GM21423 (cell line): ENCODE measurements at regions not wholly inside any gene's neighbourhood (a gene's known extent, or its start where the extent isn't known, plus 50 kb on each side); places are given as distances from the start of the nearest gene placed in this dataset.
"Not testable (repeated sequence)": the region's sequence is repeated elsewhere in the genome, so short reads cannot be mapped to it uniquely, and the experiment has no call there.

ENCODE experiments used
- ATAC-seq: cut with Tn5 transposase; IDR thresholded peaks from one replicate; pipeline ENCODE4 v1.9.1; 2021; ENCODE audit warnings: mild to moderate bottlenecking, moderate library complexity; ENCODE audit not compliant: unreplicated experiment

- no peak for ATAC-seq
Observed at GRCh38 chr3:110430146-110430545, 641.5 kb upstream of the NECTIN3 start.

- ATAC-seq = no peak
Observed at GRCh38 chr3:110436209-110436608, 635.4 kb upstream of the NECTIN3 start.

DNA sequence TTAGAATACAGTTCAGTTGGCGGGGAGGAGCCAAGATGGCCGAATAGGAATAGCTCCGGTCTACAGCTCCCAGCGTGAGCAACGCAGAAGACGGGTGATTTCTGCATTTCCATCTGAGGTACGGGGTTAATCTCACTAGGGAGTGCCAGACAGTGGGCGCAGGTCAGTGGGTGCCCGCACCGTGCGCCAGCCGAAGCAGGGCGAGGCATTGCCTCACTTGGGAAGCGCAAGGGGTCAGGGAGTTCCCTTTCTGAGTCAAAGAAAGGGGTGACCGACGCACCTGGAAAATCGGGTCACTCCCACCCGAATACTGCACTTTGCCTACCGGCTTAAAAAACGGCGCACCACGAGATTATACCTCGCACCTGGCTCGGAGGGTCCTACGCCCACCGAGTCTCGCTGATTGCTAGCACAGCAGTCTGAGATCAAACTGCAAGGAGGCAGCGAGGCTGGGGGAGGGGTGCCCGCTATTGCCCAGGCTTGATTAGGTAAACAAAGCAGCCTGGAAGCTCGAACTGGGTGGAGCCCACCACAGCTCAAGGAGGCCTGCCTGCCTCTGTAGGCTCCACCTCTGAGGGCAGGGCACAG lies 631.5 kb upstream of the NECTIN3 start:
- not testable (repeated sequence) for ATAC-seq

- ATAC-seq = no peak
Observed at GRCh38 chr3:110454066-110454465, 617.5 kb upstream of the NECTIN3 start.

DNA sequence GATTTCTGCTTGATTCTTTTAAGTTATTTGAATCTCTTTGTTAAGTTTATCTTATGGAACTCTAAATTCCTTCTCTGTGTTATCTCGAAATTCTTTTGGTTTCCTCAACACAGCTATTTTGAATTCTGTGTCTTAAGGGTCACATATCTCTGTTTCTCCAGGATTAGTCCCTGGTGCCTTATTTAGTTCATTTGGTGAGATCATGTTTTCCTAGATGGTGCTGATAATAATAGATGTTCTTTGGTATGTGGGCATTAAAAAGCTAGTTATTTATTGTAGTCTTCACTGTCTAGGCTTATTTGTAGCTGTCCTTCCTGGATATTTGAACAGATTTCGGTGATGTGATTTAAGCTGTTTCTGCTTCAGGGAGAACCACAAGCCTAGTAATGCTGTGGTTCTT lies 615.6 kb upstream of the NECTIN3 start:
- no peak for ATAC-seq

DNA sequence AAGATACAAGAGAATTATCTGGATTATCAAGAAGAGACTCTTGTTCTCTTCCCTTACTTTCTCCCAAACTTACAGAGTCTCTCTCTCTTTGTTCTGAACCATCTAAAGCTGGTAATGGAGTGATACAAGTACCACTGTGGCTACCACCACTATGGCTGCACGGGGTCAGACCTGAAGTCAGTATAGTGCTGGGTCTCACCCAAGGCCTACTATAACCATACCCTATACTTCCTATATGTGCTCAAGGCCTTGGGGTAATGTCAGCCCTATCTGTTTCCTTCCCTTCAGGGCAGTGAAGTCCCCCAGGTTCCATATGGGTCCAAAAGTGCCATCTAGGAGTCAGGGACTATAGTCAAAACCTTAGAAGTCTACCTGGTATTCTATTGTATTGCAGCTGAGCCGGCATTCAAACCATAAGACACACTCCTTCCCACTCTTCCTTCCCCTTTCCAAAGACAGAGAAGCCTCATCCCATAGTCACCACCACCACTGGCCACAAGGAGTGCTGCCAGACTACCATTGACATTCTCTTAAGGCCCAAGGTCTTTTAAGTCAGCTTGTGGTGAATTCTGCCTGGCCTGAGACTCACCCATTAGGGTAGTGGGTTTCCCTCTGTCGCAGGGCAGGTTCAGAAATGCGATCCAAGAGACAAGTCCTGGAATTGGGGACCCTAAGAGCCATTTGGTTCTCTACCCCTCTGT lies 615.0 kb upstream of the NECTIN3 start:
- ATAC-seq = no peak

- ATAC-seq = no peak
Observed at GRCh38 chr3:110457508-110457907, 614.1 kb upstream of the NECTIN3 start.

GRCh38 chr3:110459021-110459420 lies 612.6 kb upstream of the NECTIN3 start:
- ATAC-seq = no peak

GRCh38 chr3:110470310-110470709 lies 601.3 kb upstream of the NECTIN3 start:
- ATAC-seq = no peak

- no peak for ATAC-seq
Observed at GRCh38 chr3:110473405-110473804, 598.2 kb upstream of the NECTIN3 start.

- no peak for ATAC-seq
Observed at GRCh38 chr3:110474397-110474796, 597.2 kb upstream of the NECTIN3 start.

DNA sequence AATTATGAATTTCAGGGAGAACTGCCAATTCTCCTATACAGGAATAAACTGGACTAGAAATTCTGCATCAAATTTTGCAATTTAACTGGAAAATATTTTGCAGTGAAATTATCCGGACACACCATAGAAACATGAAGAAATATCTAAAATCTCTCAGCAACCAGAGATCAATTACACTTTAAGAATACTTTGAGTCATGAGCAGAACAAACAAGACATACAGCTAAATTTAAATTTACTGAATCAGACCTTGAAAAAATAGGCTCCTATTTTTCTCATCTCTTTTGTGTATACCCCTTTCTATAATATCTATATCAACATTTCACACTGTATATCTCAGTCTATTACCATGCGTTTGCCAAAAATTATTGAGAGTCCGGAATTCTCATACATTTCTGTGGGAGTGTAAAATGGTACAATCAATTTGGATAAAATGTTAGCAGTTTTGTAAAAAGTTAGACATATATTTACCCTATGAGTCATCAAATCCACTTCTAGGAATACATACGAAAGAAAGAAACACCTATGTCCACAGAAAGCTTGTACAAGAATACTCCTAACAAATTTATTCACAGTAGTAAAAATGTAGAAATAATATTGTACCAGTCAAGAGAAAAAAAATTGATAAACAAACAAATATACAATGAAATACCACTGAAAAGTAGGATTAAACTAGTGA lies 593.1 kb upstream of the NECTIN3 start:
- ATAC-seq = no peak

DNA sequence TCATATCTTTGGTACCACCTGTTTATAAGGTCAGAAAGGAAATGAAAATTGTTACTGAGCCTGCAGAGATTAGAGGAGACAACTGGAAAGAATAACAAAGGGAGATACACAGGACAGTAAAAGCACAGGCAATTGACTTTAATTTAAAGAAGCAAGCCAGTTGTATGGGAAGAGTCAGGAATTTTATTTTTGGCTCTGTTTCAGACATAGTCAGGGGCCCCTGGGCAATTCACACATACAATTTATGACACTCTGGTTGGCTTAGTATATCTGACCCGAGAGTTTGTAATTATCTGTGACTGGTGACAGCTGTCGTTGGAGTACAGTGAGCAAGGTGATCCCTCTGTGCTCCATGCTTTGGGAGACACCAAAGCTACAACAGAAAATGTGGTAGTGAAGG lies 591.9 kb upstream of the NECTIN3 start:
- no peak for ATAC-seq

- no peak for ATAC-seq
Observed at GRCh38 chr3:110485389-110485788, 586.2 kb upstream of the NECTIN3 start.

DNA sequence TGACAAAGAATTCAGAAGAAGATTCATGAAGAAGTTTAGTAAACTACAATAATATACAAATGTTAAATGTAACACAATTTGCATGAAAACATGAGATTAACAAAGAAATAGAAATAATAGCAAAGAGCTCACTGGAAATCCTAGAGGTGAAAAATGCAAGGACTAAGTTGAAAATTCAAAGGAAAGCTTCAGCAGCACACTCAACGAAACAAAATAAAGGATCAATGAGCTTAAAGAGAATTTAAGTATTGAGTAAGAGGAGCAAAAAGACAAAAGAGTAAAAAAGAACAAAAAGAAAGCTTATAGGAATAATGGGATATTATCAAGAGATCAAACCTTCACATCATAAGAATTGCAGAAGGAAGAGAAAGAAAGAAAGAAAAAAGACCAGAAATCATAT lies 583.8 kb upstream of the NECTIN3 start:
- ATAC-seq = no peak

DNA sequence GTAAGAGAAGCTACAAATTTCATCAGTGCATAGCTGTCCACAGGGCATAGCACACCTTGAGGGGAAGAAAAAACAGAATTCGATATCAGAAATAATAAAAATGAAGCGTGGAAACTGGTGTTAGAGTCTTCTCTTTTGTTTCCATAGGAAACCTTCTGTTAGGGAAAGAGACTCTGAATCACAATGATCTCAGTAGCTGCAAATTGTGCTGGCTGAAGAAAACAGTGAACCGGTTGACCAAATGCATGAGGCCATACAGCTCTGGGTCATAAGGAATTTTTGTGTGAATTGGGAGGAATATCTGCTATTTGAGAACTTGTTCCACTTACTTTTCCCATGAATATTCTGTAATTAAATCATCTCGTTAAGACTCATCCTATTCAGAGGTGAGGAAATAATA lies 580.2 kb upstream of the NECTIN3 start:
- no peak for ATAC-seq

GRCh38 chr3:110492876-110493275 lies 578.7 kb upstream of the NECTIN3 start:
- ATAC-seq = no peak

DNA sequence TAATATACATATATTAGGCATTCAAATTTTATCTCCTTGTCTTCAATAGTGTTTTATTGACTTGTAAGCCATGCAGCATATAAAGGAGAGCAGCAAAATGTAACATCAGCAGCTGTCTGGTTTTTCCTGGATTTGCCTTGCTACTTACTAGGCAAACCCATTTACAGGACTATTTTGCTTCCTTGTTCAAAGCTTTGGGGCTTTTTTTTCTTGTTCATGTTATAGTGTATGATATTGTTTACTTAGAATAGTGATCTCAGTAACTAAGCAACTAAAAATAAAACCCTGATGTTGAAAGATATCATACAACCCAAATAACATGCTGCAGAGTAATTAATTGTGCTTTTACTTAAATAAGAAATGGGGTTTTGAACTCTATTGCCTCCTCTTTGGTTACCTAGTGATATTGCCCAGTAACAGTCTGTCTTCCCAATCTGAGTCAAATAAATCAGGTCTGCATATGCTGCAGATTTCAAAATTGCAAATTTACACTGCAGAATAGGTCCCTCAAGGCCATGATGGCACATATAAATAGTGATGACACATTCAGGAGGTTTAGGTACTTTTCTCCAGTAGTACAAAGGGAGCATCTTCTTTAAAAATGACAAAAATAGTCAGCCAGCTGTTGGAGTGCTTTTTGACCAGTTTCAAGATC lies 578.1 kb upstream of the NECTIN3 start:
- no peak for ATAC-seq

GRCh38 chr3:110494093-110494490 lies 577.5 kb upstream of the NECTIN3 start:
- ATAC-seq = no peak

- ATAC-seq = no peak
Observed at GRCh38 chr3:110494728-110495127, 576.9 kb upstream of the NECTIN3 start.

DNA sequence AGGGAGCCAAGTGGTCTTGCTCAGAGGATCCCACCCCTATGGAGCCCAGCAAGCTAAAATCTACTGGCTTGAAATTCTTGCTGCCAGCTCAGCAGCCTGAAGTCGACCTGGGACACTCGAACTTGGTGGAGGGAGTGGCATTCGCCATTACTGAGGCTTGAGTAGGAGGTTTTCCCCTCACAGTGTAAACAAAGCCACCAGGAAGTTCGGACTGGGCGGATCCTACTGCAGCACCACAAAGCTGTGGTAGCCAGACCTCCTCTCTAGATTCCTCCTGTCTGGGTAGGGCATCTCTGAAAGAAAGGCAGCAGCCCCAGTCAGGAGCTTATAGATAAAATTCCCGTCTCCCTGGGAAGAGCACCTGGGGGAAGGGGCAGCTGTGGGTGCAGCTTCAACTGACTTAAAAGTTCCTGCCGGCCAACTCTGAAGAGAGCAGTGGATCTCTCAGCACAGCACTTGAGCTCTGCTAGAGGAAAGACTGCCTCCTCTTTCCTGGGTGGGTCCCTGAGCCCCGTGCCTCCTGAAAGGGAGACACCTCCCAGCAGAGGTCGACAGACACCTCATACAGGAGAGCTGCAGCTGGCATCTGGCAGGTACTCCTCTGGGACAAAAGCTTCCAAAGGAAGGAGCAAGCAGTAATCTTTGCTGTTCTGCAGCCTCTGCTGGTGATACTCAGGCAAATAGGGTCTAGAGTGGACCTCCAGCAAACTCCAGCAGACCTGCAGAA lies 576.3 kb upstream of the NECTIN3 start:
- ATAC-seq = no peak
